Sigmoid colon (tissue), 4 donors: ENCODE measurements at regions not wholly inside any gene's neighbourhood (a gene's known extent, or its start where the extent isn't known, plus 50 kb on each side); places are given as distances from the start of the nearest gene placed in this dataset.

Source experiments
- EP300 ChIP-seq, 4 donors: sonication (generic); formaldehyde crosslinking; IDR thresholded peaks; one replicate each; pipeline ENCODE4 v1.6.1; 2017; ENCODE audit warnings: antibody characterized with exemption in 4 of 4
- POLR2A ChIP-seq, 2 donors: fragments of 450-650 bp; IDR thresholded peaks; one replicate each; pipeline ENCODE4 v1.6.1; 2016; ENCODE audit warnings: antibody characterized with exemption in 2 of 2, mild to moderate bottlenecking in 2 of 2, moderate library complexity in 2 of 2
- POLR2AphosphoS5 ChIP-seq, 4 donors: sonication (generic); formaldehyde crosslinking; IDR thresholded peaks; one replicate each; pipeline ENCODE4 v1.6.1; 2017; ENCODE audit warnings: antibody characterized with exemption in 4 of 4
- TF ChIP-seq, protein P1 (sequence below), 4 experiments: fragments of 450-650 bp in 3 of 4; fragments of 200-600 bp in 1 of 4; IDR thresholded peaks; one replicate each; pipeline ENCODE4 v1.5.1; 2016 to 2019; ENCODE audit warnings: antibody characterized with exemption in 4 of 4, mild to moderate bottlenecking in 3 of 4, moderate library complexity in 2 of 4

DNA sequence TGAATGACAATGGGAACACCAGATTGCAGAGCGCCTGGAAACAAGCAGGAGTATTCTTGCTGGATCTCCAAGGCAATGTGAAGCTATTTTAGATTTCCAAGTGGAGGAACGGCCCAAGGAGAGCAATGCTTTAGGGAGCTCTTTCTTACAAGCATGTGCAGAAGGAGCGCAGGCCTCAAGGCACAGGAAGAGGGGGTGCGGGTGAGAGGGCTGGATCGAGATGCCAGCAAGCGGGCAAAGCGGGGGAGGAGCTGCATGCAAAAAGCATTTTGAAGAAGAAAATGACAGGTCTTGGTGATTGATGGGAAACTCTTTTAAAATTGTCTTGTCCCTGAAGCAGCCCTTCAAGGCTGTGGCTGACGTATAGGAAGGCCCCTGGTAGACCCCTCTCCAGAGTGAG is 171.9 kb downstream of the QRSL1 start:
- TF ChIP-seq POLR2A (IDR thresholded peaks at IDR 0.05) (no peak), POLR2AphosphoS5 (IDR thresholded peaks at IDR 0.05) (no peak), EP300 (IDR thresholded peaks at IDR 0.05) (no peak)
- TF ChIP-seq, protein P1, sequence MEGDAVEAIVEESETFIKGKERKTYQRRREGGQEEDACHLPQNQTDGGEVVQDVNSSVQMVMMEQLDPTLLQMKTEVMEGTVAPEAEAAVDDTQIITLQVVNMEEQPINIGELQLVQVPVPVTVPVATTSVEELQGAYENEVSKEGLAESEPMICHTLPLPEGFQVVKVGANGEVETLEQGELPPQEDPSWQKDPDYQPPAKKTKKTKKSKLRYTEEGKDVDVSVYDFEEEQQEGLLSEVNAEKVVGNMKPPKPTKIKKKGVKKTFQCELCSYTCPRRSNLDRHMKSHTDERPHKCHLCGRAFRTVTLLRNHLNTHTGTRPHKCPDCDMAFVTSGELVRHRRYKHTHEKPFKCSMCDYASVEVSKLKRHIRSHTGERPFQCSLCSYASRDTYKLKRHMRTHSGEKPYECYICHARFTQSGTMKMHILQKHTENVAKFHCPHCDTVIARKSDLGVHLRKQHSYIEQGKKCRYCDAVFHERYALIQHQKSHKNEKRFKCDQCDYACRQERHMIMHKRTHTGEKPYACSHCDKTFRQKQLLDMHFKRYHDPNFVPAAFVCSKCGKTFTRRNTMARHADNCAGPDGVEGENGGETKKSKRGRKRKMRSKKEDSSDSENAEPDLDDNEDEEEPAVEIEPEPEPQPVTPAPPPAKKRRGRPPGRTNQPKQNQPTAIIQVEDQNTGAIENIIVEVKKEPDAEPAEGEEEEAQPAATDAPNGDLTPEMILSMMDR (IDR thresholded peaks at IDR 0.05), result no peak
